ENCODE measurements at regions not wholly inside any gene's neighbourhood (a gene's known extent, or its start where the extent isn't known, plus 50 kb on each side); places are given as distances from the start of the nearest gene placed in this dataset.
"Not testable (repeated sequence)": the region's sequence is repeated elsewhere in the genome, so short reads cannot be mapped to it uniquely, and the experiment has no call there.

DNA sequence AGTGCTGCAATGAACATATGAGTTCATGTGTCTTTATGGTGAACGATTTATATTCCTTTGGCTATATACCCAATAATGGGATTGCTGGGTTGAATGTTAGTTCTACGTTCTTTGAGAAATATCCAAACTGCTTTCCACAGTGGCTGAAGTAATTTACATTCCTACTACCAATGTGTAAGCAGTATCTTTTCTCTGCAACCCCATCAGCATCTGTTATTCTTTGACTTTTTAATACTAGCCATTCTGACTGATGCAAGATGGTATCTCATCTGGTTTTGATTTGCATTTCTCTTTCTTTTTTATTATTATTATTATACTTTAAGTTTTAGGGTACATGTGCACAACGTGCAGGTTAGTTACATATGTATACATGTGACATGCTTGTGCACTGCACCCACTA lies 89.7 kb downstream of the DKK1 start:
- TF ChIP-seq, protein P1, sequence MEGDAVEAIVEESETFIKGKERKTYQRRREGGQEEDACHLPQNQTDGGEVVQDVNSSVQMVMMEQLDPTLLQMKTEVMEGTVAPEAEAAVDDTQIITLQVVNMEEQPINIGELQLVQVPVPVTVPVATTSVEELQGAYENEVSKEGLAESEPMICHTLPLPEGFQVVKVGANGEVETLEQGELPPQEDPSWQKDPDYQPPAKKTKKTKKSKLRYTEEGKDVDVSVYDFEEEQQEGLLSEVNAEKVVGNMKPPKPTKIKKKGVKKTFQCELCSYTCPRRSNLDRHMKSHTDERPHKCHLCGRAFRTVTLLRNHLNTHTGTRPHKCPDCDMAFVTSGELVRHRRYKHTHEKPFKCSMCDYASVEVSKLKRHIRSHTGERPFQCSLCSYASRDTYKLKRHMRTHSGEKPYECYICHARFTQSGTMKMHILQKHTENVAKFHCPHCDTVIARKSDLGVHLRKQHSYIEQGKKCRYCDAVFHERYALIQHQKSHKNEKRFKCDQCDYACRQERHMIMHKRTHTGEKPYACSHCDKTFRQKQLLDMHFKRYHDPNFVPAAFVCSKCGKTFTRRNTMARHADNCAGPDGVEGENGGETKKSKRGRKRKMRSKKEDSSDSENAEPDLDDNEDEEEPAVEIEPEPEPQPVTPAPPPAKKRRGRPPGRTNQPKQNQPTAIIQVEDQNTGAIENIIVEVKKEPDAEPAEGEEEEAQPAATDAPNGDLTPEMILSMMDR (IDR thresholded peaks at IDR 0.05), result not testable (repeated sequence)
- TF ChIP-seq EP300, POLR2A (IDR thresholded peaks at IDR 0.05): not testable (repeated sequence)
